Neural progenitor cell (in vitro differentiated cells): ENCODE measurements at regions not wholly inside any gene's neighbourhood (a gene's known extent, or its start where the extent isn't known, plus 50 kb on each side); places are given as distances from the start of the nearest gene placed in this dataset.

Source experiments
- DNase-seq: peaks from one replicate; pipeline ENCODE4 v3.0.0-alpha.2; 2016; ENCODE audit warnings: low spot score
- H2AFZ ChIP-seq: fragments of 200-600 bp; sonication (generic); replicated peaks from 2 replicates; pipeline ENCODE4 v1.6.1; 2016; ENCODE audit warnings: antibody characterized with exemption
- H3F3A ChIP-seq: fragments of 200-600 bp; sonication (generic); 2 replicates; pipeline ENCODE4 v1.6.1; 2016; ENCODE audit warnings: antibody characterized with exemption, low read depth
- H3K27ac ChIP-seq: fragments of 200-600 bp; sonication (generic); 2 replicates; pipeline ENCODE4 v1.5.1; 2016; ENCODE audit warnings: mild to moderate bottlenecking
- H3K27me3 ChIP-seq: fragments of 200-600 bp; sonication (generic); 2 replicates; pipeline ENCODE4 v1.6.1; 2016; ENCODE audit warnings: mild to moderate bottlenecking, moderate library complexity
- H3K36me3 ChIP-seq: fragments of 200-600 bp; sonication (generic); 2 replicates; pipeline ENCODE4 v1.5.1; 2016
- H3K4me1 ChIP-seq: fragments of 200-600 bp; sonication (generic); 2 replicates; pipeline ENCODE4 v1.6.1; 2016; ENCODE audit warnings: mixed run types
- H3K4me2 ChIP-seq: fragments of 200-600 bp; sonication (generic); 2 replicates; pipeline ENCODE4 v1.6.1; 2016
- H3K4me3 ChIP-seq: fragments of 200-600 bp; sonication (generic); 2 replicates; pipeline ENCODE4 v1.5.1; 2016
- H3K79me2 ChIP-seq: fragments of 200-600 bp; sonication (generic); 2 replicates; pipeline ENCODE4 v1.6.1; 2016; ENCODE audit warnings: low read depth
- H3K9ac ChIP-seq: fragments of 200-600 bp; sonication (generic); 2 replicates; pipeline ENCODE4 v1.6.1; 2016
- H3K9me3 ChIP-seq: fragments of 200-600 bp; sonication (generic); 2 replicates; pipeline ENCODE4 v1.5.1; 2016; ENCODE audit warnings: low read depth
- H4K20me1 ChIP-seq: fragments of 200-600 bp; sonication (generic); 2 replicates; pipeline ENCODE4 v1.6.1; 2016; ENCODE audit warnings: low read depth
- H3K27ac Mint-ChIP-seq: 3 replicates; pipeline ENCODE4 v1.8.0; 2021; ENCODE audit warnings: mixed read lengths
- H3K27me3 Mint-ChIP-seq: 2 replicates; pipeline ENCODE4 v1.8.0; 2022; ENCODE audit warnings: low read depth, mild to moderate bottlenecking, inconsistent platforms, moderate library complexity, mixed read lengths; ENCODE audit not compliant: insufficient read depth
- H3K36me3 Mint-ChIP-seq: 3 replicates; pipeline ENCODE4 v1.8.0; 2021; ENCODE audit warnings: mixed read lengths
- H3K4me1 Mint-ChIP-seq: 3 replicates; pipeline ENCODE4 v1.8.0; 2021; ENCODE audit warnings: mixed read lengths
- H3K4me3 Mint-ChIP-seq: 3 replicates; pipeline ENCODE4 v1.8.0; 2021; ENCODE audit warnings: mild to moderate bottlenecking, moderate library complexity, mixed read lengths
- H3K9me3 Mint-ChIP-seq: 3 replicates; pipeline ENCODE4 v1.8.0; 2020; ENCODE audit warnings: mixed read lengths
- CTCF ChIP-seq: fragments of 200-600 bp; sonication (generic); IDR thresholded peaks from 2 replicates; pipeline ENCODE4 v1.5.1; 2017; ENCODE audit warnings: antibody characterized with exemption, mild to moderate bottlenecking
- EZH2 ChIP-seq: fragments of 200-600 bp; sonication (generic); IDR thresholded peaks from 2 replicates; pipeline ENCODE4 v1.6.1; 2017; ENCODE audit warnings: antibody characterized with exemption, mild to moderate bottlenecking, moderate library complexity
- EZH2phosphoT487 ChIP-seq: fragments of 200-600 bp; sonication (generic); IDR thresholded peaks from 2 replicates; pipeline ENCODE4 v1.6.1; 2017; ENCODE audit warnings: antibody characterized with exemption

DNA sequence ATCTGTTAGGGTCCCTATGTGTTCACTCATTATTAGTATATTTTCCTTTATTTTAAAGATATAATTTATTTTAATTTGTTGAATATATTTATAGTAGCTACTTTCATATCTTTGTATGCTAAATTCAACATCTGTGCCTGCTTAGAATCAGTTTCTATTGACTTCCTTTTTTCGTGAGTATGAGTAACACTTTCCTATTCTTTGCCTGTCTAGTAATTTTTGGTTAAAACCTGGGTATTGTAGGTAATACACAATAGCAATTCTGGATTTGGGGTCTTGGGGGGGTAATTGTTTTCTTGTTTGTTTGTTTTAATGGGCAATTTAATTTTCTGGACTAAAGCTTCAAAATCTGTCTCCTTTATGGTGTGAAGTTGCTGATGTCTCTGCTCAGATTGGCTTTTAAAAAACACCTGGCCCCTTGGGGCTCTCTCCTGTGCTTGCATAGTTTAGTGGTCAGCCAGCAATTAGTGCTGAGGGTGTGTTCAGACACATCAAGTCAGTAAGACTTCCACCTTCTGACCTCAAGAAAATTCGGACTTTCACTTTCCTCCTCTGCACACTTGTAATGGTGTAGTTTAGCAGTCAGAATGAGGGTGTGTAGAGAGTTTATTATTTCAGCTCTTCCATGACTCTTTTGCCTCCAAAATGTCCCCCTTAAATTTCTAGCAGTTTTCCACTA is 124.4 kb upstream of the MAP1B start:
- Histone ChIP-seq H3F3A (no peaks in the 10 kb centered on the region), H3K9ac (no peak overlapping the region), H3K4me3 (no peak overlapping the region), H3K79me2 (no peaks in the 10 kb centered on the region), H2AFZ (peak overlapping the region; percentile 2), H3K4me1 (no peaks in the 10 kb centered on the region), H3K4me2 (no peak overlapping the region), H3K27me3 (no peaks in the 10 kb centered on the region), H3K9me3 (peaks cover 7% of the 10 kb centered on the region), H4K20me1 (no peaks in the 10 kb centered on the region), H3K27ac (no peak overlapping the region), H3K36me3 (no peaks in the 10 kb centered on the region)
- no peaks in the 10 kb centered on the region for H3K4me1 Mint-ChIP-seq
- H3K36me3 Mint-ChIP-seq, result peaks cover 1% of the 10 kb centered on the region
- no peaks in the 10 kb centered on the region for H3K27me3 Mint-ChIP-seq
- H3K9me3 Mint-ChIP-seq, result peaks cover 11% of the 10 kb centered on the region
- DNase-seq, result no peak
- no peak overlapping the region for H3K4me3 Mint-ChIP-seq
- H3K27ac Mint-ChIP-seq, result no peak overlapping the region
- no peak for TF ChIP-seq EZH2phosphoT487
- TF ChIP-seq CTCF, result no peak
- no peak for TF ChIP-seq EZH2

DNA sequence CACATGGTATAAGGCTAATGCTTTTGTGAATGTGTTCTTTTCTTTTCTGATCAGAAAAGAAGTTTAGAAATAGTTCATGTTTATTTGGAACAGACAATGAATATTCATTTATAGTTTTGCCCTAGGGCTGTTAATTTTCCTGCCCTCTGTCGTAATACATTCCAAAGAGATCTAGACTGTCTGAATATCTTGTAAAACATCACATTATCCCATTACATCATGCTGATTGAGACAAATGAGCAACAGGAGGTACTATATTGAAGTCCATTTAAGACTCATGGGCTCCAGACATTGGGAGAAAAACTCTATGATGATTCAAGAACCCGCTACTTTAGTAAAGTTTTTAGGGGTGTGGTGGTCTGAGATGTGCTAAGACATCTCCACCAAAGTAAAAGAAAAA is 121.2 kb upstream of the MAP1B start:
- no peaks in the 10 kb centered on the region for H4K20me1 ChIP-seq
- peaks cover 7% of the 10 kb centered on the region for H3K9me3 ChIP-seq
- no peak overlapping the region for H3K27ac Mint-ChIP-seq
- H2AFZ ChIP-seq, result no peak overlapping the region
- peaks cover 10% of the 10 kb centered on the region for H3K9me3 Mint-ChIP-seq
- H3K4me3 ChIP-seq, result no peak overlapping the region
- no peak overlapping the region for H3K4me2 ChIP-seq
- no peak overlapping the region for H3K4me3 Mint-ChIP-seq
- no peak overlapping the region for H3K9ac ChIP-seq
- H3K27ac ChIP-seq, result no peak overlapping the region
- no peaks in the 10 kb centered on the region for H3K36me3 ChIP-seq
- no peaks in the 10 kb centered on the region for H3K4me1 ChIP-seq
- no peaks in the 10 kb centered on the region for H3K4me1 Mint-ChIP-seq
- TF ChIP-seq EZH2 (no peak), EZH2phosphoT487 (no peak), CTCF (no peak)
- H3K36me3 Mint-ChIP-seq, result peaks cover 1% of the 10 kb centered on the region
- no peaks in the 10 kb centered on the region for H3F3A ChIP-seq
- DNase-seq, result no peak
- no peaks in the 10 kb centered on the region for H3K27me3 ChIP-seq
- H3K79me2 ChIP-seq, result no peaks in the 10 kb centered on the region
- H3K27me3 Mint-ChIP-seq, result no peaks in the 10 kb centered on the region

DNA sequence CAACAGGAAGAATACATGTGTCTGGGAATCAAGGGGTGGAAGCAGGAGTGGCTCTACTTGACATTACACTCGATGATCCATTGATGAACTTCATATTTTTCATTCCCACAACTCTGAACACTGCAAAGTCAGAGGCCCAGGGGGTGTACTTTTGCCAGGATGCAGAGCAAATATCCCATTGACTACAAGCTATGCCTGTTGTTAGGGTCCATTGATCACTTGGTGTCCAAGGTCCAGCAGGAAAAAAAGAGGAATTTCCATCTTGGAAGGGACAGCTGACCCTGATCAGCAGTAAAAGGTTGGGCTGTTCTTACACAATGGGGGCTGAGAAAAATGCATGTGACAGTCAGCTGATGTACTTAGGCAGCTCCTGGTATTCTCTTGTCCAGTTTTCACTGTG is 118.5 kb upstream of the MAP1B start:
- Histone ChIP-seq H3K4me2 (no peak overlapping the region), H3K36me3 (no peaks in the 10 kb centered on the region), H3F3A (no peaks in the 10 kb centered on the region), H3K9ac (no peak overlapping the region), H3K27ac (no peak overlapping the region), H4K20me1 (no peaks in the 10 kb centered on the region), H3K4me1 (no peaks in the 10 kb centered on the region), H3K4me3 (no peak overlapping the region), H2AFZ (no peak overlapping the region), H3K79me2 (no peaks in the 10 kb centered on the region), H3K27me3 (no peaks in the 10 kb centered on the region), H3K9me3 (no peaks in the 10 kb centered on the region)
- H3K27me3 Mint-ChIP-seq, result no peaks in the 10 kb centered on the region
- no peak for DNase-seq
- TF ChIP-seq CTCF (no peak), EZH2 (no peak), EZH2phosphoT487 (no peak)
- no peaks in the 10 kb centered on the region for H3K4me1 Mint-ChIP-seq
- no peak overlapping the region for H3K4me3 Mint-ChIP-seq
- H3K36me3 Mint-ChIP-seq, result no peaks in the 10 kb centered on the region
- H3K9me3 Mint-ChIP-seq, result no peaks in the 10 kb centered on the region
- no peak overlapping the region for H3K27ac Mint-ChIP-seq
